Retinal pigment epithelial cell (primary cell): ENCODE measurements at regions not wholly inside any gene's neighbourhood (a gene's known extent, or its start where the extent isn't known, plus 50 kb on each side); places are given as distances from the start of the nearest gene placed in this dataset.
"Not testable (repeated sequence)": the region's sequence is repeated elsewhere in the genome, so short reads cannot be mapped to it uniquely, and the experiment has no call there.

ENCODE experiments used
- DNase-seq: peaks from one replicate; pipeline ENCODE4 v3.0.0-alpha.2; 2010; ENCODE audit warnings: low read depth
- H3K4me3 ChIP-seq: 2 replicates; pipeline ENCODE4 v1.5.1; 2011; ENCODE audit warnings: mild to moderate bottlenecking, low read length, control low read depth, moderate library complexity
- CTCF ChIP-seq: conservative IDR thresholded peaks from 2 replicates; pipeline ENCODE4 v1.5.1; 2011; ENCODE audit warnings: low read depth, low read length, control low read depth, inconsistent platforms

DNA sequence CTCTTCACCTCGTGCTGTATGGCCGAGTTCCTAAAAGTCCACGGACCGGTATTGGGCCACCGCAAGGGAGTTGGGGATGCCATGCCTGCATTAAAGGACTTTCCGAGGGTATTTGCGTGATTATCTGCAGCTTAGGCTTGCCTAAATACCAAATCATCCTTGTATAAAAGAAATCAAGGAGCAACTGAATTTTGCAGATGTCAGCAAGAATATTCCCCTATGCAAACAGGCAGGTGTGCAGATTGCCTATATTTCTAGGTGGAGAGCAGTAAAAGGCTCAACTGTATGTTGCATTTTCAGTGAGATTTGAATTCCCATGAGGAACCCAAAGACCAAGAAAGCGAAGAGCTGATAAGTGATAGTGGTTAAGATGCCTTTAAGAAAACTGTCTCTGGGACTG is 452.3 kb downstream of the CDH11 start:
- DNase-seq: no peak
- no peak for TF ChIP-seq CTCF

GRCh38 chr16:64667334-64667877 is 454.5 kb downstream of the CDH11 start:
- TF ChIP-seq CTCF: no peak
- no peak for DNase-seq
- no peak overlapping the region for H3K4me3 ChIP-seq

More for the DNA sequence above, 452.3 kb downstream of the CDH11 start:
- no peak overlapping the region for H3K4me3 ChIP-seq

DNA sequence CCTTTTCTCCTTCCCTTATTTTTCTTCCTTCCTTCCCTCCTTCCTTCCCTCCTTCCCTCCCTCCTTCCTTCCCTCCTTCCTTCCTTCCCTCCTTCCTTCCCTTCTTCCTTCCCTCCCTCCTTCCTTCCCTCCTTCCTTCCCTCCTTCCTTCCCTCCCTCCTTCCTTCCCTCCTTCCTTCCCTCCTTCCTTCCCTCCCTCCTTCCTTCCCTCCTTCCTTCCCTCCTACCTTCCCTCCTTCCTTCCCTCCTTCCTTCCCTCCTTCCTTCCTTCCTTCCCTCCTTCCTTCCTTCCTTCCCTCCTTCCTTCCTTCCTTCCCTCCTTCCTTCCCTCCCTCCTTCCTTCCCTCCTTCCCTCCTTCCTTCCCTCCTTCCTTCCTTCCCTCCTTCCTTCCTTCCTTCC is 459.6 kb downstream of the CDH11 start:
- DNase-seq: not testable (repeated sequence)

GRCh38 chr16:64659866-64660265 is 462.0 kb downstream of the CDH11 start:
- TF ChIP-seq CTCF: no peak
- no peak overlapping the region for H3K4me3 ChIP-seq
- DNase-seq: no peak

More for the DNA sequence above, 459.6 kb downstream of the CDH11 start:
- H3K4me3 ChIP-seq: not testable (repeated sequence)

GRCh38 chr16:64657316-64658011 is 464.4 kb downstream of the CDH11 start:
- no peak for DNase-seq
- no peak for TF ChIP-seq CTCF

GRCh38 chr16:64656471-64656870 is 465.4 kb downstream of the CDH11 start:
- DNase-seq: no peak
- H3K4me3 ChIP-seq: no peak overlapping the region
- no peak for TF ChIP-seq CTCF

More at GRCh38 chr16:64657316-64658011, 464.4 kb downstream of the CDH11 start:
- H3K4me3 ChIP-seq: no peak overlapping the region

DNA sequence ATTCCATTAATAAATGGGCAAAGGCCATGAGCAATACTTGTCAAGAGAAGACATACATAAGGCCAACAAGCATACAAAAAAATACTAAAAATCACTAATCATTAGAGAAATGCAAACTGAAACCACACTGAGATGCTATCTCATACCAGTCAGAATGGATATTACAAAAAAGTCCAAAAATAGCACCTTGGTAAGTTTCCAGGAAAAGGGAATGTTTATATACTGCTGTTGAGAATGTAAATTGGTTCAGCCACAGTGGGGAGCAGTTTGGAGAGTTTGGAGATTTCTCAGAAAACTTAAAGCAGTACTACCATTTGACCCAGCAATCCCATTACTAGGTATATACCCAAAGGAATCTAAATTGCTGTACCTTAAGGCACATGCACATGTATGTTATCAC is 467.7 kb downstream of the CDH11 start:
- no peak for TF ChIP-seq CTCF
- no peak overlapping the region for H3K4me3 ChIP-seq
- no peak for DNase-seq
